ENCODE measurements at regions not wholly inside any gene's neighbourhood (a gene's known extent, or its start where the extent isn't known, plus 50 kb on each side); places are given as distances from the start of the nearest gene placed in this dataset.

- TF ChIP-seq POLR2AphosphoS5 (IDR thresholded peaks at IDR 0.05; ENCODE audit: low read depth, low read length): no peak
- no peak for TF ChIP-seq POLR2A (IDR thresholded peaks at IDR 0.05; ENCODE audit: low read depth, low read length)
- TF ChIP-seq TAF1 (IDR thresholded peaks at IDR 0.05; ENCODE audit: borderline replicate concordance, low read depth, low read length): no peak
Measured at GRCh38 chr5:74020503-74020902, 394.5 kb downstream of the ARHGEF28 start.
